ENCODE measurements at regions not wholly inside any gene's neighbourhood (a gene's known extent, or its start where the extent isn't known, plus 50 kb on each side); places are given as distances from the start of the nearest gene placed in this dataset.

GRCh38 chr11:111166598-111166997, 78.9 kb upstream of the POU2AF2 start:
- Histone ChIP-seq H3K4me2 (ENCODE audit: low read depth, low read length) (no peak overlapping the region), H3K4me3 (ENCODE audit: low read length) (no peak overlapping the region), H3K79me2 (ENCODE audit: low read length) (no peaks in the 10 kb centered on the region), H3K36me3 (replicated peaks; ENCODE audit: insufficient read depth, low read length) (no peaks in the 10 kb centered on the region), H3F3A (ENCODE audit: insufficient read depth, low read length) (no peaks in the 10 kb centered on the region; the same call in 1 of the 2 replicates), H3K9me3 (replicated peaks; ENCODE audit: insufficient read depth, low read length) (no peaks in the 10 kb centered on the region), H3K27ac (ENCODE audit: low read length) (no peak overlapping the region), H2AFZ (ENCODE audit: low read length) (no peak overlapping the region), H3K9ac (ENCODE audit: low read length) (no peak overlapping the region), H3K4me1 (ENCODE audit: low read length) (peaks cover 17% of the 10 kb centered on the region), H4K20me1 (ENCODE audit: insufficient read depth, low read length) (no peaks in the 10 kb centered on the region), H3K9me2 (replicated peaks; ENCODE audit: insufficient read depth, low read length) (no peaks in the 10 kb centered on the region), H3K27me3 (replicated peaks; ENCODE audit: insufficient read depth, low read length) (no peaks in the 10 kb centered on the region)
- TF ChIP-seq CTCF (IDR thresholded peaks at IDR 0.05; ENCODE audit: low read length) (no peak), EZH2phosphoT487 (IDR thresholded peaks at IDR 0.05; ENCODE audit: low read length) (no peak), EZH2 (optimal IDR thresholded peaks at IDR 0.05; ENCODE audit: low read depth, low read length) (no peak)
- DNase-seq, result no peak

GRCh38 chr11:111162305-111162704, 83.2 kb upstream of the POU2AF2 start:
- no peaks in the 10 kb centered on the region; the same call in 1 of the 2 replicates for H3F3A ChIP-seq (ENCODE audit: insufficient read depth, low read length)
- H3K9ac ChIP-seq (ENCODE audit: low read length), result no peak overlapping the region
- no peak overlapping the region for H3K4me3 ChIP-seq (ENCODE audit: low read length)
- H3K9me2 ChIP-seq (replicated peaks; ENCODE audit: insufficient read depth, low read length), result no peaks in the 10 kb centered on the region
- no peak for TF ChIP-seq EZH2phosphoT487 (IDR thresholded peaks at IDR 0.05; ENCODE audit: low read length)
- TF ChIP-seq CTCF (IDR thresholded peaks at IDR 0.05; ENCODE audit: low read length), result no peak
- no peak for TF ChIP-seq EZH2 (optimal IDR thresholded peaks at IDR 0.05; ENCODE audit: low read depth, low read length)
- no peaks in the 10 kb centered on the region for H3K79me2 ChIP-seq (ENCODE audit: low read length)
- DNase-seq, result no peak
- H3K4me1 ChIP-seq (ENCODE audit: low read length), result peaks cover 20% of the 10 kb centered on the region
- no peaks in the 10 kb centered on the region for H4K20me1 ChIP-seq (ENCODE audit: insufficient read depth, low read length)
- H3K27me3 ChIP-seq (replicated peaks; ENCODE audit: insufficient read depth, low read length), result no peaks in the 10 kb centered on the region
- no peak overlapping the region for H2AFZ ChIP-seq (ENCODE audit: low read length)
- H3K36me3 ChIP-seq (replicated peaks; ENCODE audit: insufficient read depth, low read length), result no peaks in the 10 kb centered on the region
- no peak overlapping the region for H3K4me2 ChIP-seq (ENCODE audit: low read depth, low read length)
- no peaks in the 10 kb centered on the region for H3K9me3 ChIP-seq (replicated peaks; ENCODE audit: insufficient read depth, low read length)
- H3K27ac ChIP-seq (ENCODE audit: low read length), result no peak overlapping the region

GRCh38 chr11:111157571-111157970, 88.0 kb upstream of the POU2AF2 start:
- H3K79me2 ChIP-seq (ENCODE audit: low read length), result no peaks in the 10 kb centered on the region
- TF ChIP-seq EZH2 (optimal IDR thresholded peaks at IDR 0.05; ENCODE audit: low read depth, low read length), result no peak
- no peak for TF ChIP-seq CTCF (IDR thresholded peaks at IDR 0.05; ENCODE audit: low read length)
- no peak for TF ChIP-seq EZH2phosphoT487 (IDR thresholded peaks at IDR 0.05; ENCODE audit: low read length)
- H3K9me2 ChIP-seq (replicated peaks; ENCODE audit: insufficient read depth, low read length), result no peaks in the 10 kb centered on the region
- H3K27ac ChIP-seq (ENCODE audit: low read length), result no peak overlapping the region
- no peaks in the 10 kb centered on the region; the same call in 1 of the 2 replicates for H3F3A ChIP-seq (ENCODE audit: insufficient read depth, low read length)
- H3K9me3 ChIP-seq (replicated peaks; ENCODE audit: insufficient read depth, low read length), result no peaks in the 10 kb centered on the region
- no peak overlapping the region for H3K4me3 ChIP-seq (ENCODE audit: low read length)
- no peaks in the 10 kb centered on the region for H3K27me3 ChIP-seq (replicated peaks; ENCODE audit: insufficient read depth, low read length)
- H3K4me2 ChIP-seq (ENCODE audit: low read depth, low read length), result no peak overlapping the region
- no peaks in the 10 kb centered on the region for H4K20me1 ChIP-seq (ENCODE audit: insufficient read depth, low read length)
- no peak overlapping the region for H2AFZ ChIP-seq (ENCODE audit: low read length)
- no peaks in the 10 kb centered on the region for H3K36me3 ChIP-seq (replicated peaks; ENCODE audit: insufficient read depth, low read length)
- H3K9ac ChIP-seq (ENCODE audit: low read length), result no peak overlapping the region
- DNase-seq, result no peak
- H3K4me1 ChIP-seq (ENCODE audit: low read length), result 0 out of 2 replicates have a peak, but pooled peaks cover 4% of the 10 kb centered on the region

Data from MM.1S (cell line).